Body of pancreas (tissue), 4 donors: ENCODE measurements at regions not wholly inside any gene's neighbourhood (a gene's known extent, or its start where the extent isn't known, plus 50 kb on each side); places are given as distances from the start of the nearest gene placed in this dataset.
"Not testable (repeated sequence)": the region's sequence is repeated elsewhere in the genome, so short reads cannot be mapped to it uniquely, and the experiment has no call there.

Experiments used
- ATAC-seq: fragments of 150-250 bp; one replicate; pipeline ENCODE4 v1.9.1; 2016
- DNase-seq, 4 donors: peaks; one replicate each; pipeline ENCODE4 v3.0.0-alpha.2; 2019
- H3K27ac ChIP-seq, 4 donors: fragments of 200-600 bp; sonication (generic); 1 replicate in 3 of 4; 2 replicates in 1 of 4; pipeline versions ENCODE4 v1.5.1 to v1.6.1; 2016 to 2019; ENCODE audit warnings: mild to moderate bottlenecking in 1 of 4, mixed read lengths in 1 of 4, moderate library complexity in 1 of 4
- H3K27me3 ChIP-seq, 2 donors: fragments of 200-600 bp; sonication (generic); one replicate each; pipeline ENCODE4 v1.6.0; 2016; ENCODE audit warnings: mild to moderate bottlenecking in 1 of 2
- H3K36me3 ChIP-seq, 2 donors: fragments of 200-600 bp; sonication (generic); replicated peaks in 1 of 2; 2 replicates each; pipeline ENCODE4 v1.5.1; 2016; ENCODE audit warnings: low read depth in 2 of 2; ENCODE audit not compliant: insufficient read depth in 1 of 2
- H3K4me1 ChIP-seq: fragments of 200-600 bp; sonication (generic); one replicate; pipeline ENCODE4 v1.6.0; 2016
- H3K4me3 ChIP-seq, 2 donors: fragments of 200-600 bp; sonication (generic); 1 replicate in 1 of 2; 2 replicates in 1 of 2; pipeline ENCODE4 v1.5.1; 2016 to 2019
- H3K9me3 ChIP-seq, 3 donors: fragments of 200-600 bp; sonication (generic); 1 replicate in 2 of 3; 2 replicates in 1 of 3; pipeline ENCODE4 v1.5.1; 2016
- CTCF ChIP-seq, 7 experiments: fragments of 450-650 bp in 4 of 7; fragments of 200-600 bp in 3 of 7; sonication (generic) in 3 of 7; IDR thresholded peaks; one replicate each; pipeline ENCODE4 v1.5.1; 2016 to 2019; ENCODE audit warnings: antibody characterized with exemption in 7 of 7
- POLR2A ChIP-seq, 3 donors: fragments of 450-650 bp; IDR thresholded peaks; one replicate each; pipeline ENCODE4 v1.6.1; 2016; ENCODE audit warnings: antibody characterized with exemption in 3 of 3, mild to moderate bottlenecking in 2 of 3
- WGBS, 2 donors: methylation state at CpG; one replicate each; pipeline ENCODE4 v1.1.5; 2017; 5-methylcytosine and 5-hydroxymethylcytosine counted together
- intact Hi-C: fragments of 100-400 bp; cut with DNase I; formaldehyde crosslinking; loops from one replicate; pipeline ENCODE4 v1.15.1; 2023

GRCh38 chr9:27836661-27837401 is 263.6 kb upstream of the C9orf72 start:
- 62 to 68% methylated on average over 7 of the region's 7 CpGs for WGBS, 2 donors
- no peak for ATAC-seq
- no peak overlapping the region for H3K4me3 ChIP-seq
- H3K27me3 ChIP-seq: peaks cover 0 to 4% of the 10 kb centered on the region in 2 donors
- intact Hi-C loops: no loop called here
- TF ChIP-seq CTCF (IDR thresholded peaks at IDR 0.05): no peak
- TF ChIP-seq POLR2A (IDR thresholded peaks at IDR 0.05): no peak
- no peaks in the 10 kb centered on the region for H3K9me3 ChIP-seq
- no peaks in the 10 kb centered on the region for H3K4me1 ChIP-seq
- no peak overlapping the region for H3K27ac ChIP-seq
- no peak for DNase-seq
- H3K36me3 ChIP-seq: no peaks in the 10 kb centered on the region

GRCh38 chr9:27838876-27839275 is 265.6 kb upstream of the C9orf72 start:
- H3K9me3 ChIP-seq: no peaks in the 10 kb centered on the region
- DNase-seq: no peak
- H3K27ac ChIP-seq: no peak overlapping the region
- peaks cover 0 to 4% of the 10 kb centered on the region in 2 donors for H3K27me3 ChIP-seq
- intact Hi-C loops: no loop called here
- ATAC-seq: no peak
- WGBS, 2 donors: 83 to 86% methylated on average over 3 of the region's 3 CpGs
- no peak overlapping the region for H3K4me3 ChIP-seq
- TF ChIP-seq POLR2A (IDR thresholded peaks at IDR 0.05) (no peak), CTCF (IDR thresholded peaks at IDR 0.05) (no peak)
- H3K4me1 ChIP-seq: no peaks in the 10 kb centered on the region
- H3K36me3 ChIP-seq: no peaks in the 10 kb centered on the region

GRCh38 chr9:27839767-27840166 is 266.5 kb upstream of the C9orf72 start:
- ATAC-seq, H3K9me3 ChIP-seq, H3K27ac ChIP-seq, H3K4me3 ChIP-seq, H3K36me3 ChIP-seq, DNase-seq, H3K4me1 ChIP-seq, H3K27me3 ChIP-seq, intact Hi-C loops: not testable (repeated sequence)
- WGBS, 2 donors: 53 to 72% methylated on average over 1 of the region's 1 CpG

- no peak for TF ChIP-seq POLR2A (IDR thresholded peaks at IDR 0.05)
- no peak for TF ChIP-seq CTCF (IDR thresholded peaks at IDR 0.05)
- Histone ChIP-seq H3K4me3 (no peak overlapping the region), H3K9me3 (no peaks in the 10 kb centered on the region), H3K27me3 (peaks cover 0 to 4% of the 10 kb centered on the region in 2 donors), H3K4me1 (no peaks in the 10 kb centered on the region), H3K27ac (no peak overlapping the region), H3K36me3 (no peaks in the 10 kb centered on the region)
- WGBS, 2 donors: 18% methylated on average over 1 of the region's 1 CpG
- no peak for DNase-seq
- intact Hi-C loops: no loop called here
- no peak for ATAC-seq
Measured at GRCh38 chr9:27844797-27845196, 271.5 kb upstream of the C9orf72 start.

GRCh38 chr9:27847380-27847779 is 274.1 kb upstream of the C9orf72 start:
- ATAC-seq: no peak
- no peak for TF ChIP-seq CTCF (IDR thresholded peaks at IDR 0.05)
- no peak for TF ChIP-seq POLR2A (IDR thresholded peaks at IDR 0.05)
- intact Hi-C loops: no loop called here
- no peaks in the 10 kb centered on the region for H3K4me1 ChIP-seq
- no peak for DNase-seq
- H3K4me3 ChIP-seq: no peak overlapping the region
- no peaks in the 10 kb centered on the region for H3K27me3 ChIP-seq
- no peaks in the 10 kb centered on the region for H3K36me3 ChIP-seq
- no peaks in the 10 kb centered on the region for H3K9me3 ChIP-seq
- no peak overlapping the region for H3K27ac ChIP-seq
